Endothelial cell of umbilical vein (primary cell): ENCODE measurements at regions not wholly inside any gene's neighbourhood (a gene's known extent, or its start where the extent isn't known, plus 50 kb on each side); places are given as distances from the start of the nearest gene placed in this dataset.

ENCODE experiments used
- EZH2 ChIP-seq: IDR thresholded peaks from 2 replicates; pipeline ENCODE4 v1.6.1; 2012; ENCODE audit warnings: borderline replicate concordance, low read depth, mild to moderate bottlenecking, moderate library complexity, low read length, inconsistent platforms; ENCODE audit not compliant: severe bottlenecking
- GATA2 ChIP-seq: IDR thresholded peaks from 2 replicates; pipeline ENCODE4 v1.7.0; 2011; ENCODE audit warnings: low read depth, mild to moderate bottlenecking, moderate library complexity, mixed read lengths, low read length; ENCODE audit not compliant: insufficient read length, insufficient read depth
- JUN ChIP-seq: IDR thresholded peaks from 2 replicates; pipeline ENCODE4 v1.6.1; 2011; ENCODE audit warnings: borderline replicate concordance, low read depth; ENCODE audit not compliant: insufficient read length, insufficient read depth
- POLR2A ChIP-seq: IDR thresholded peaks from 2 replicates; pipeline ENCODE4 v1.6.1; 2012; ENCODE audit warnings: low read depth, mild to moderate bottlenecking, control low read depth, low read length
- POLR2AphosphoS5 ChIP-seq: IDR thresholded peaks from 2 replicates; pipeline ENCODE4 v1.6.1; 2012; ENCODE audit warnings: low read depth, mild to moderate bottlenecking, control low read depth, low read length, moderate library complexity; ENCODE audit not compliant: insufficient read depth
- TF ChIP-seq, protein P1 (sequence below), 2 donors: IDR thresholded peaks; 1 replicate in 1 of 2; 2 replicates in 1 of 2; pipeline ENCODE4 v1.5.1; 2011; ENCODE audit warnings: low read length in 2 of 2, mild to moderate bottlenecking in 2 of 2, moderate library complexity in 2 of 2, control low read depth in 1 of 2, inconsistent platforms in 1 of 2, low read depth in 1 of 2; ENCODE audit not compliant: insufficient read depth in 1 of 2; ENCODE audit errors: extremely low read depth in 1 of 2

DNA sequence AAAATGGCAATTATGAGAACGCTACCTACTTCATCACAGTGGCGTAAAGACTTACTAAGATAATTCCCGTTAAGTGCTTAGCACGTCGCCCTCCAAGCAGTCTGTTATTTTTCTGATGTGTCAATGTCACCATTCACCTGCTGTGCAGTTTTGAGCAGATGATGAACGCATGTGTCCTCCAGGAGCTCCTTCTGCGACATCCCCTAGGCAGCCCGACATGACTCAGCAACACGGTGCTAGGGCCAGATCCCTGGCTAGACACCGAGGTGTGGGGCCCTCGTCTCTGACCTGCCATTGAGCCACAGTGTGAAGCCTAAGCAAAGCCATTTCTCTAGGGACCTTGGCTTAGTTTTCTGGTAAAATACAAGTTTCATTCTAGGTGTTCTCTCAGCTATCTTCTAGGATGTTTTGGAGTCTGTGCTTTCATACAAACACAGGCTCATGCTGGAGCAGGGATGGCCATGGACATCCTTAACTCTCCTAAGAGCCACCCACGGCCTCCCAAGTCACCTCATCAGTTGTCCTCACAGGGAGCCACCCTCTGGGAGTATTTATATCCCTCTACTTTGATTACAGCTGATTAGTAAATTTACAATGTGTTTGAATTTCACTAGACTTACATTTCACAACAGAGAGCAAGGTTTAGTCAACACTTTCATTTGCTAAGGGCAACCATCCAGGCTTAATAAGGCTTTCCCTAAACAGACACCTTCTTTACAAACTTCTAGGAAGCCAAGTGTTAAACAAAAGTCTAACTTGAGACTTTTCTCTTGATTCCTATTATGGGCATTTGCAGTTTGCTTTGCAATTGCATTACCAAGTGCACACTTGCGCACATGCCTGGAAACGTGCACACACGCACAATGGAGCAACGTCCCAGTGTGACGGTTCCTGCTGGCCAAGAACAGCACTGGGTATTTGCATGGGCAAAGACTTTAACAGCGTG is 376.8 kb upstream of the ID2 start:
- TF ChIP-seq, protein P1, sequence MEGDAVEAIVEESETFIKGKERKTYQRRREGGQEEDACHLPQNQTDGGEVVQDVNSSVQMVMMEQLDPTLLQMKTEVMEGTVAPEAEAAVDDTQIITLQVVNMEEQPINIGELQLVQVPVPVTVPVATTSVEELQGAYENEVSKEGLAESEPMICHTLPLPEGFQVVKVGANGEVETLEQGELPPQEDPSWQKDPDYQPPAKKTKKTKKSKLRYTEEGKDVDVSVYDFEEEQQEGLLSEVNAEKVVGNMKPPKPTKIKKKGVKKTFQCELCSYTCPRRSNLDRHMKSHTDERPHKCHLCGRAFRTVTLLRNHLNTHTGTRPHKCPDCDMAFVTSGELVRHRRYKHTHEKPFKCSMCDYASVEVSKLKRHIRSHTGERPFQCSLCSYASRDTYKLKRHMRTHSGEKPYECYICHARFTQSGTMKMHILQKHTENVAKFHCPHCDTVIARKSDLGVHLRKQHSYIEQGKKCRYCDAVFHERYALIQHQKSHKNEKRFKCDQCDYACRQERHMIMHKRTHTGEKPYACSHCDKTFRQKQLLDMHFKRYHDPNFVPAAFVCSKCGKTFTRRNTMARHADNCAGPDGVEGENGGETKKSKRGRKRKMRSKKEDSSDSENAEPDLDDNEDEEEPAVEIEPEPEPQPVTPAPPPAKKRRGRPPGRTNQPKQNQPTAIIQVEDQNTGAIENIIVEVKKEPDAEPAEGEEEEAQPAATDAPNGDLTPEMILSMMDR (IDR thresholded peaks at IDR 0.05; ENCODE audit: extremely low read depth in 1 of 2, insufficient read depth in 1 of 2, low read depth in 1 of 2, low read length in 2 of 2): no peak
- no peak for TF ChIP-seq POLR2AphosphoS5
- no peak for TF ChIP-seq POLR2A
- TF ChIP-seq EZH2: no peak
- no peak for TF ChIP-seq JUN
- no peak for TF ChIP-seq GATA2
